ENCODE measurements at regions not wholly inside any gene's neighbourhood (a gene's known extent, or its start where the extent isn't known, plus 50 kb on each side); places are given as distances from the start of the nearest gene placed in this dataset.
A peak's percentile ranks its signal among the peaks of the same experiment; 100 is the strongest.

GRCh38 chr17:83014297-83014696 is 65.1 kb upstream of the METRNL start:
- Mint-ChIP-seq H3K36me3 (ENCODE audit: low read depth) (peaks cover 3% of the 10 kb centered on the region), H3K4me1 (no peaks in the 10 kb centered on the region), H3K27ac (ENCODE audit: unreplicated experiment) (peak overlapping the region; percentile 36), H3K27me3 (ENCODE audit: low read depth) (no peaks in the 10 kb centered on the region), H3K4me3 (no peak overlapping the region), H3K9me3 (no peaks in the 10 kb centered on the region)
- DNase-seq (ENCODE audit: low read depth, low spot score): no peak
- TF ChIP-seq CTCF (conservative IDR thresholded peaks at IDR 0.05): no peak

- no peak for TF ChIP-seq CTCF (conservative IDR thresholded peaks at IDR 0.05)
- Mint-ChIP-seq H3K4me1 (no peaks in the 10 kb centered on the region), H3K36me3 (ENCODE audit: low read depth) (peaks cover 3% of the 10 kb centered on the region), H3K27me3 (ENCODE audit: low read depth) (no peaks in the 10 kb centered on the region), H3K9me3 (no peaks in the 10 kb centered on the region), H3K4me3 (no peak overlapping the region), H3K27ac (ENCODE audit: unreplicated experiment) (no peak overlapping the region)
- DNase-seq (ENCODE audit: low read depth, low spot score): no peak
Observed at GRCh38 chr17:83014940-83015910, 64.2 kb upstream of the METRNL start.

GRCh38 chr17:83018658-83019193 is 60.7 kb upstream of the METRNL start:
- no peaks in the 10 kb centered on the region for H3K9me3 Mint-ChIP-seq
- no peak overlapping the region for H3K27ac Mint-ChIP-seq (ENCODE audit: unreplicated experiment)
- TF ChIP-seq CTCF (conservative IDR thresholded peaks at IDR 0.05): no peak
- no peaks in the 10 kb centered on the region for H3K27me3 Mint-ChIP-seq (ENCODE audit: low read depth)
- H3K36me3 Mint-ChIP-seq (ENCODE audit: low read depth): peaks cover 3% of the 10 kb centered on the region
- H3K4me3 Mint-ChIP-seq: no peak overlapping the region
- DNase-seq (ENCODE audit: low read depth, low spot score): no peak
- H3K4me1 Mint-ChIP-seq: no peaks in the 10 kb centered on the region

- no peaks in the 10 kb centered on the region for H3K9me3 Mint-ChIP-seq
- no peaks in the 10 kb centered on the region for H3K4me1 Mint-ChIP-seq
- no peak for DNase-seq (ENCODE audit: low read depth, low spot score)
- no peak overlapping the region for H3K4me3 Mint-ChIP-seq
- H3K36me3 Mint-ChIP-seq (ENCODE audit: low read depth): peaks cover 3% of the 10 kb centered on the region
- no peak overlapping the region for H3K27ac Mint-ChIP-seq (ENCODE audit: unreplicated experiment)
- no peak for TF ChIP-seq CTCF (conservative IDR thresholded peaks at IDR 0.05)
- H3K27me3 Mint-ChIP-seq (ENCODE audit: low read depth): no peaks in the 10 kb centered on the region
Observed at GRCh38 chr17:83019376-83019775, 60.0 kb upstream of the METRNL start.

- Mint-ChIP-seq H3K4me3 (no peak overlapping the region), H3K27ac (ENCODE audit: unreplicated experiment) (no peak overlapping the region), H3K4me1 (peaks cover 16% of the 10 kb centered on the region), H3K9me3 (no peaks in the 10 kb centered on the region), H3K36me3 (ENCODE audit: low read depth) (peaks cover 5% of the 10 kb centered on the region), H3K27me3 (ENCODE audit: low read depth) (no peaks in the 10 kb centered on the region)
- DNase-seq (ENCODE audit: low read depth, low spot score): no peak
- TF ChIP-seq CTCF (conservative IDR thresholded peaks at IDR 0.05): no peak
Observed at GRCh38 chr17:83024218-83024971, 55.0 kb upstream of the METRNL start.

All from neural crest cell (in vitro differentiated cells).